ENCODE measurements at regions not wholly inside any gene's neighbourhood (a gene's known extent, or its start where the extent isn't known, plus 50 kb on each side); places are given as distances from the start of the nearest gene placed in this dataset.

- DNase-seq: no peak
Measured at GRCh38 chr2:15720561-15721307, 129.1 kb downstream of the DDX1 start.

- no peak for DNase-seq
Measured at GRCh38 chr2:15721411-15722067, 129.9 kb downstream of the DDX1 start.

GRCh38 chr2:15722980-15723379 lies 131.3 kb downstream of the DDX1 start:
- no peak for DNase-seq

GRCh38 chr2:15724235-15724634 lies 132.6 kb downstream of the DDX1 start:
- no peak for DNase-seq

GRCh38 chr2:15725101-15725781 lies 133.6 kb downstream of the DDX1 start:
- DNase-seq: no peak

GRCh38 chr2:15725782-15726112 lies 134.1 kb downstream of the DDX1 start:
- no peak for DNase-seq

- DNase-seq: peak; percentile 63
Measured at GRCh38 chr2:15726321-15727057, 134.8 kb downstream of the DDX1 start.

- DNase-seq: no peak
Measured at GRCh38 chr2:15727396-15728244, 136.0 kb downstream of the DDX1 start.

GRCh38 chr2:15728245-15728938 lies 136.7 kb downstream of the DDX1 start:
- peak; percentile 16 for DNase-seq

- DNase-seq: no peak
Measured at GRCh38 chr2:15729001-15729400, 137.3 kb downstream of the DDX1 start.

GRCh38 chr2:15729709-15730544 lies 138.3 kb downstream of the DDX1 start:
- DNase-seq: no peak

GRCh38 chr2:15730545-15731212 lies 139.0 kb downstream of the DDX1 start:
- peak; percentile 62 for DNase-seq

- no peak for DNase-seq
Measured at GRCh38 chr2:15731213-15731888, 139.7 kb downstream of the DDX1 start.

- DNase-seq: no peak
Measured at GRCh38 chr2:15731889-15732271, 140.2 kb downstream of the DDX1 start.

- peak; percentile 55 for DNase-seq
Measured at GRCh38 chr2:15732341-15733077, 140.8 kb downstream of the DDX1 start.

GRCh38 chr2:15733867-15734673 lies 142.4 kb downstream of the DDX1 start:
- no peak for DNase-seq

GRCh38 chr2:15734674-15735483 lies 143.2 kb downstream of the DDX1 start:
- DNase-seq: no peak

All from NCI-H82 (cell line).